GM21619 (cell line): ENCODE measurements at regions not wholly inside any gene's neighbourhood (a gene's known extent, or its start where the extent isn't known, plus 50 kb on each side); places are given as distances from the start of the nearest gene placed in this dataset.
A peak's percentile ranks its signal among the peaks of the same experiment; 100 is the strongest.
"Not testable (repeated sequence)": the region's sequence is repeated elsewhere in the genome, so short reads cannot be mapped to it uniquely, and the experiment has no call there.

ENCODE experiments used
- ATAC-seq: cut with Tn5 transposase; IDR thresholded peaks from one replicate; pipeline ENCODE4 v1.9.1; 2021; ENCODE audit not compliant: unreplicated experiment

DNA sequence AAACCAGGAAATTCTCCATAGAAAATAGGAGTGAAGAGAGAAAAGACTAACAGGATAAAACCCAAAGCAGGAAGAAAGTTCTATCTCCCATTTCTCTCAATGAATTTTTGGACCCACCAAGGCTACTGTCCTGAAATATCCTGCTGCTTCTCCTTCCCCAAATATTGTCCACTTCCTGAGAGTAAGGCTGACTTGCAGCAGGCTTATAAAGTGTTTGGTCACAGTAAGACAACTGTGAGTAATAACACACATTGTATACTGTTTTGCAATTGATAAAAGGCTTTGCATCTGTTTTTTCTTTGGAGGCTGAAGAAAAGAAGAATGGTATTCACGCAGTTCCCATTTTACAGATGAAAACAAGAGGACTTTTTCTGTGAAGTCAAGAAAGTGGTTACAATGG is 52.8 kb downstream of the FOXD4L6 start:
- not testable (repeated sequence) for ATAC-seq

DNA sequence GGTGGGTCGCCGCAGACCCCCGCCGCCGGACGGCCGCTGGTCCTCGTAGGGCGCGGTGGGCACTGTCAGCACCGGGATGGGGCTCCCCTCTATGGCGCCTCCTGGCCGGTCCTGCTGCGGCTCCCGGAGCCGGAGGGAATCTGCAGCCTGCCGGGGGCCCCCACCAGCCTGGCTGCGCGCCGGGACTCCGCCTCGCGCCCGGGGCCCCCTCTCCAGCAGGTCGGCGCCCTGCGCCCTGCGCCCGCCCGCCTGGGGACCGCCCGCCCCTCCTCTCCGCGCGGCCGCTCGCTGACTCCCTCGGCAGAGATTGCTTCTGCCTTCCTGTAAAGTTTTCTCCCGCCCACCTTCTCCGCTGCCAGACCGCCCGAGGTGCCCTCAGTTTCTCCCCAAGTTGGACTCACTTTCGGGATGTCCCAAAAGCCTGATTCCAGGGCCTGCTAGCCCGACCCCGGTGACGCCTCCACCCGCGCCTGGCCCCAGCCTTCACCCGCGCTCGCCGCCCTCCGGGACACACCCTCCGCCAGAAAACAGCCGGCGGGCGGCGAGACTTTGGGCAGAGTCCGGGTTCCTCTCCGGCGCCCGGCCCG is 54.0 kb downstream of the FOXD4L6 start:
- ATAC-seq, result peak; percentile 70

DNA sequence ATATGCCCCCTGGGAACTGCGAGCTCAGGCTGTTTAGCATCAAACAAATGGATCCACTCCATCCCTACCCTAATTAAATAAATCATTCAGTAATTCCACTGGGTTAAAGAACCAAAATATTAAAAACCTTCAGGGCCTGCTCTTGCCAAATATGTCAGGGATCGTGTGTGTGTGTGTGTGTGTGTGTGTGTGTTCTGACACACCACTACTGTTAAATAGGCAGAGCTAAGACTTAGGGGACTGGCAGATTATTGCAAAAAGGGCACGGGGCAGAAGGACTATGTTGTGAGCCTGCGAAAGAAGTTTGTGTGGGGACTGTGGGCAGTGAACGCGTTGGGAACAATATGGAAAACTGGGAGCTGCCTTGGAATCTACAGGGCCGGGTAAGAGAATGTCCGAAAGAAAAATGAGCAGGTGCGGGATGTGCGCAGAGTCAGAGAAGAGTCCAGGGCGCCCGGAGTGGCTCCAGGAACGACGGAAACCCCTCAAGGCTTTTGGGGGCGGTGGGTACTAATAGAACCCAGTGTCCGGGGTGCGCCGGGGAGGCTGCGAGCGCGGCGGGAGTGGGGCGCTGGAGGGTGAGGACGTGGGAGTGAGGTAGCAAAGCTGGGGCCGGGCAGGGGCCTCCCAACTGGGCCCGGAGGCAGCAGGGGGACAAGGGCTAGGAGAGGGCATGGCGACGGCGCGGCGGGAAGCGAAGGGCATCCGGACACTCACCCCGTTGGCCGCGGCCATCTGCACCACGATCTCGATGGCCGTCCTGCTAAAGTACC is 54.8 kb downstream of the FOXD4L6 start:
- not testable (repeated sequence) for ATAC-seq

DNA sequence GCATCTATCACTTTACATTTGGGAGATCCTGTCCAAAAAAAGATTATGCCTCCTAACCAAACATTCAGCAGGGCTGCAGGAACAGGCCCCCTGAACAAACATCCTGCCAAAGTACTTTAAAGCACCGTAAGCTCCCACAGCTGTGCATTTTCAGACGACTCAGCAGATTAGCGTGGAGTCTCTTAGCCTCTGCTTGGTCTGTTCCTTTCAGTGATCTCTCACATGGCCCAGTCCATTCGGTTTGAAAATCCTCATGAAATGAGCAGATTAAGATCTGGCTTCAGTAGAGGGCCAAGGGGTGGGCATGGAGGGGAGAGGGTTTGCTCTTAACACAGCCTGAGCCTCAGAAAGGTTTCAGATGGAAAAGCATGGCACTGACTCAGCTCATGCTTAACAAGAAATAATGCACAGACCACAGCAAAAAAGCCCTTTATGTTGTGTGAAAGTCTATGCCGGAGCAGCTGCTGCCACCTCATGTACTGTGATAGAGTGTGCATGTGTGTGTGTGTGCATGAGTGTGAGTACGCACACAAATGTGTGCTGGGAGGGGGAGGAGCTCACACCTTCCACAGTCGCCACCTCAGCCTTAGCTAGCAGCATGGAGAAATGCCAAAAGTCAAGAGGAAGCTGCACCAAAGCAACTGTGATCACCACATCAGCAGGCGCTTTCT is 64.2 kb downstream of the FOXD4L6 start:
- ATAC-seq, result peak; percentile 74

DNA sequence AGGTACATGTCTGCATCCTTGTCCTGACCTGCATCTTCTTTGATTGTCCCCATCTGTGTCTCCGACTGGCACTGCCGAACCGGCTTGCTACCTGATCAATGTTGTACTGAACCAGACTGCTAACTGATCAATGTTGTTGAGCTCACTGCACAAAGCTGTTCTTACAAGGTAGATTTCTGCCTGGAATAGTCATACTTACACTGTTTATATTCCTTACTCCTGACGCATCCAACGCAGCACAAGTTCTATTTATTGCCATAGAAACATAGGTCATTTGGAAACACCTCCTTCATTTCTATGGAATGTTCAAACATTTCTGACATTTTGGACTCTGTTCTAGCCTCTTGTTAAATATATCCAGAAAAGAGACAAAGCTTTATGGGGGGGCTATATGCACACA is 65.2 kb downstream of the FOXD4L6 start:
- not testable (repeated sequence) for ATAC-seq

DNA sequence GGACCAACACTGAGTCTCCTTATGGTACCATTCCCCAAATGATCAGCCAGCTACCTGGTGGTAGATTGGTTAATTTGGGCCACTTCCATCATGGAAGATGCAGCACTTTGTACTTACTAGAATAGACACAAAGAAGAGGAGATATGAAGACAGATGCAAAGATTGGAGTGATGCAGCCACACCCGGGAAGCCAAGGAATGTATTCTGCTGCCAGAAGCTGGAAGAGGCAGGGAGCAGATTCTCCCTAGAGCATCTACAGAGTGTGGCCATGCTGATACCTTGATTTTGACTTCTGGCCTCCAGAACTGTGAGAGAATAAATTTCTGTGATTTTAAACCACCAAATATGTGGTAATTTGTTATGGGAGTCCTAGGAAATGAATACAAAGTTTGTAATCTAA is 68.9 kb downstream of the FOXD4L6 start:
- ATAC-seq, result not testable (repeated sequence)

DNA sequence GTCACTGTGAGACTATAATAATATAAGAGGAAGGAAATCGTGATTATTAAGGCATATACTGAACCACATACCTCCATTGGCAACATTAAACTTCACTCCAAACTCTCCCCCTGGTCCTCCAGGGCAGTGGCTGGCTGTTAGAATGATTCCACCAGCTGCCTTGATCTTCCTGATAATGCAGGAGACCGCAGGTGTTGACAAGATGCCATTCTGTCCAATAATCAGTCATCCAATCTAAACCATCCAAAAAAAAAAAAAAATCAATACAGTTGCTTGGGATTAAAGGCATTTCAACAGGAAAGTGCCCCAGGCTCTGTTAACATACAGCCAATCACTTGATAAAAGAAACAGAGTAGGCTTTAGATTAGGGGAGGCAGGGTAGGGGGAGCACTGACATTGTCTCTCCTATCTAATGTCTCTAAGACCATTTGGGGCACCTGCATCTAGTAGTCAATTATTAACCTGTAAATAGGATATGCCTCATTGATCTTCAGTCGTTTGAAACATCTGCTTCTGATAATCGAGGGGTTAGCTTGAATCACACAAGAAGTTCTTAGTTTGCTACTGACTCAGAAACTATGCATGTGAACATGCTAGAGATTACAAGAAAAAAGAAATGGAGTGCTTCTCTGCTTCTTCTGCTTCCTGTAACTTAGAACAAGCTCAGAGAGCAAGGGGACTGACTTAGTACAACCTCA is 74.7 kb downstream of the FOXD4L6 start:
- peak; percentile 93 for ATAC-seq

DNA sequence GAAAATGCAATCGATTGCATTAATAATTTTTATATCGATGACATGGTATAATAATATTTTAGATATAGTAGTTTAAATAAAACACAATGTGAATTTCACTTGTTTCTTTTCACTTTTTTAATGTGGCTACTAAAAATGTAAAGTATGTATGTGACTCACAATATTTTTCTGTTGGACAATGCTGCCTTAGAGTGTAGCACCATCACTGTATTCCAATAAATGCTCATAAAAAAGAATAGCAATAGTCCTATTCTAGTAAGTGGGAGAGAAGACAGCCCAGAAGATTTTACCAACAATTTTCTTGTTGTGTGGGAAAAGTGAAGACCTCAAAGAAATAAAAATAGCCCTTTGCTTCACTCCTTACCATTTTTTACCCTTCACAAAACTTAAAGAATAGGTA is 79.8 kb downstream of the FOXD4L6 start:
- ATAC-seq, result not testable (repeated sequence)

DNA sequence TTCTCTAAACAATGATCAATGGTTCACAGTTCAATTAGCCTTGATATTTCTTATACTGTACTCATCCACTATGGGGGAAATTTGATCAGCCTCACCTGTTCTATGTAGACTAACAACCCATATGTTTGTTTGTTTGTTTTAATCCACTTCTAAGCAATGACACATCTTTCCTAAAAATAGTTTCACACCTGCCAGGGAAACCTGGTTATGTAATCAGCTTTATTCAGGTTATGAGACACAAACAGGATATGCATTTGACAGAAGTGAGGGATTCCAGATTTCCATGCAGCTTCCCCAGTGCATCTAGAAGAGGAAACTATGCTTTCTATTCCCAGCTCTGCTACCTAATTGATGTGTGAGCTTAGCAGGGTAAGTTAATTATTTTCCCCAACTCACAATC is 80.7 kb downstream of the FOXD4L6 start:
- not testable (repeated sequence) for ATAC-seq

DNA sequence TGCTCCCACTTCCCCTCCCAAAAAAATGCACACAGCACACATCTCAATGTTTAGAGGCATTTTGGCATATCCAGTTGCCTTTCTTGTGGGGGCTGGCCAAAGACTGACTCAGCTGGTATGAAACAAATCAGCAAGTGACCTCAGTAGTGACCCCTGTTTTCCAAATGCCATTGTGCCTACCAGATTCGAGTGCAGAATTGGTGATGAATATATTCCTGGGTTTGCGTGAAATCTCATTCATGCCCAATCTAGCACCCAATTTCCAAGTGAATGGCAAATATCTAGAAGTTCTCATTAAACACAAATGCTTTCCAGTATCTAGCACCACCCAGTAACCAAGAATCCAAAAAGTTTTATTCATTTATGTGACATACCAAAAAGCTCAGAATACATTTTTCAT is 83.6 kb downstream of the FOXD4L6 start:
- ATAC-seq, result not testable (repeated sequence)

DNA sequence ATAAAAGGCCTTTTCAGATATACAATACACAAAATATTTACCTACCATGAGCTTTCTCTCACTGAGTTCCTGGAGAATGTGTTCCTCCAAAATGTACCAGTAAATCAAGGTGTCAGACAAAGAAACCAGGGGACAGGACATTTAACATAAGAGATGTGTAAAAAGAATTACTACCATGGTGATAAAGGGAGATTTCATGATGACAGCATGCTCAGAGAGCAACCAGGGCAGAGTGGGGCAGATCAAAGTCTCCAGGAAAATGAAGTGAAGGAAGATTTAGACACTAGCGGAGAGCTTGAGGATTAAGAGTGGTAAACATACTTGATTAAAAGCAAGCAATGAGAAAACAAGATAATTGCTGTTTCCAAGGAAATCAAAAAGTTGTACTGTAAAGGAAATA is 85.0 kb downstream of the FOXD4L6 start:
- ATAC-seq, result not testable (repeated sequence)

DNA sequence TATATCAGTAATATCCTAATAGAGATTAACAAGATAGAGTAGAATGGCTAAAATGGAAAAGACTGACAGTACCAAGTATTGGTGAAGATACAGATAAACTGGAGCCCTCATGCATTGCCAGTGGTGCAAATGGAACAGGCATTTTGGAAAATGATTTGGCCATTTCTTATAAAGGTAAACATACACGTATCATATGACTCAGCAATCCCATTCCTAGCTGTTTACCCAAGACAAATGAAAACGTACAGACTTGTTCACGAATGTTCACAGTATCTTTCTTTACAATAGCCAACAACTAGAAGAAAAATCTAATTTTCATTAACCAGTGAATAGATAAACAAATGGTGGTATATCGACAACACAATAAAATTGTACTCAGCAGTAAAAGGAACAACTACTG is 86.4 kb downstream of the FOXD4L6 start:
- ATAC-seq, result not testable (repeated sequence)

DNA sequence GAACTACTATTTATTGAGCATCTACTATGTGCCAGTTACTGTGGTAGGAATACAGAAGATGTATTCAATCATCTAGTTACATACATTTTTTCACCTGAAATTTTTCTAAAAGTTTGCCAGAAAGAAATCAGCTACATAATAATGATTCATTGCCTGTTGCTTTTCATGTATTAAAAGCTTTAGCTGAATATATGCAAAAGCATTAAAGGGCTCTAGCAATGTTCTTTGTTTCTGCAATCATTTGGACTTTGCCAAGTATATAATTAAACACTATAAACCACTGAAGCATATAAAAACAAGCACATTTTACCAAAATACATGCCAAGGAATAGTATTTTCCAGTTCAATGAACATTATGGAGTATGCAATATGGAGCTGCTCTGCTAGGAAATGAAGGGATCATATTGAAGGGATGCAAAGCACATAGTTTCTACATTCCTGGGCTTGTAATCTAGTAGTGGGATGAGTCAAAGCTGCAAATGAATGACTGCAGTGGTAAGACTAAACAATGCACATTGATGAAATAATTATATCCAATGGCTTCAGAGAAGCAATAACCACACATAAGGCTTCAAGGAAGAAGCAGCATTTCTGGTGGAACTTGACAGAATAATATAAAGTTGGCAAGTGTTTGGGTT is 87.7 kb downstream of the FOXD4L6 start:
- not testable (repeated sequence) for ATAC-seq

DNA sequence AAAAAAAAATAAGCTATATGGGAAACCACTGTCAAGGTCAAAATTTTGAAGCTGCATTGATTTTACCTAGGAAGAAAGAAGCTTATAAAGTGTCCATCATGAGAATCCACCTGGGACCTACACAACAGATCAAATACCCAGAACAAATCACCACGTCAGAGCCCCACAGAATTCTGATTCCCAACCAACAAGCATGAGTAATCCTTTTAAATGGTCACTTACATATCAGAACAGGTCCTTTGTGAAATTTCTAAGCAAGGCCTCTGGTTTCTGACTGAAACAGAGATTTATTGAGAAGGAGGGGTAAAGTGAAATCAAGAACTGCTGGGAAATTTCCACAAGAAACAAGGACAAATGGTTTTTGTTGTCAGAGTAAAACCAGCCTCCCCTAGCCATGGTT is 93.2 kb downstream of the FOXD4L6 start:
- not testable (repeated sequence) for ATAC-seq

DNA sequence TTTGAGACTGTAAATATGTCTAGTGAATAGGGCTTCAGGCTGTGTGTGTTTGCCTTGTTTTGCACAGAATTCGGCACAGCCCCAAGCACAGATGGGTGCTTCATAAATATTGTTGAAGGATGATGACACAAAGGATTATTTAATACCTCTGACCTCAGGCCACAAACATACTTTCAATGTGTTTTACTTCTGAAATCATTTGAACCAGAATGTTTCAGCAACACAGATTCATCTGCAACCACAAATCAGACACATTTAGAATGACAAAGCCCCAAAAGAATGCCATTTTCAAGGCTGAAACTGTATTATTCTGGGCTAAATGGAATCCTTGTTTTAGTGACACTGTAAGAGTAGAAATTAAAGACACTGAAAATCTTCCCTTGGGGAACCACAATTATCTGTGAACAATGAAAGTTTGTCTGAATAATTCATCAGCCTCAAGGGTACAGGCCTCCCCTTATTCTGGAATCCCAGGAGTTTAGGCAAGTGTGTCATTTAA is 93.7 kb downstream of the FOXD4L6 start:
- ATAC-seq, result not testable (repeated sequence)

DNA sequence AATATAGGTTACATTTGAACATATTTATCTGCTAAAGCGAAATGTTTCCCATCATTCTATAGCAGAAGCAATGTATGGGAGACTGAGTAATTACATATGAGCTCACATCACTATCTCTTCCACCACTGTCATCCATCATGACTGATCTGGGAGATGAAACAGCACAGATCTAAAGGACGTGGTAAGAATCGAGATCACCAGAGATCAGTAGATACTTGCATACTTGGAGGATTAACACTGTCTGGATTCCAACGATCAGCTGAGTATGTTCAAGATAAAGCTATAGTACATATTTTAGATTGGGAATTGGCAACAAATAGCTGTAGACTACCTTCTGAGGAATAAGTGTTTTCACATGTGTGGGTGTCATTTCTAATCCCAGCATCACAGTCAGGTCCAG is 94.6 kb downstream of the FOXD4L6 start:
- ATAC-seq, result not testable (repeated sequence)

DNA sequence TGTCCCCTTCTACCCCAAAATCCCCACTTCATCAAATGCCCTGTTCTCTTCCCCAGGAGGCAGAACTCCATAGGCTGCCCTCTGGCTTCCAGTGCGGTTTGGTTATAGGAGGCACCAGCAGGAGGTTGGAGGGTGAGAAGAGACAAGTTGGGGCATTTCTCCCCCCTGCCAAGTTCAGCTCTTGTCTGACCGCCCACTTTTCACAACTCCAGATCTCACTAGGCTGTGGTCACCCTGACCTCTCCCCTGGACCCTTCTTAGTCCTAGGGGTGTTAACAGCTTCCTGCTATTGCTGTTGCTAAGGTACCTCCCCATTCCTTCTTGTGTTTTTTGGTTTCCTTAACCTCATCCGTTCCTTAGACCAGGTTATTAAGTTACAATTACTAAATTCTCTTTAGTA is 95.1 kb downstream of the FOXD4L6 start:
- ATAC-seq, result not testable (repeated sequence)

DNA sequence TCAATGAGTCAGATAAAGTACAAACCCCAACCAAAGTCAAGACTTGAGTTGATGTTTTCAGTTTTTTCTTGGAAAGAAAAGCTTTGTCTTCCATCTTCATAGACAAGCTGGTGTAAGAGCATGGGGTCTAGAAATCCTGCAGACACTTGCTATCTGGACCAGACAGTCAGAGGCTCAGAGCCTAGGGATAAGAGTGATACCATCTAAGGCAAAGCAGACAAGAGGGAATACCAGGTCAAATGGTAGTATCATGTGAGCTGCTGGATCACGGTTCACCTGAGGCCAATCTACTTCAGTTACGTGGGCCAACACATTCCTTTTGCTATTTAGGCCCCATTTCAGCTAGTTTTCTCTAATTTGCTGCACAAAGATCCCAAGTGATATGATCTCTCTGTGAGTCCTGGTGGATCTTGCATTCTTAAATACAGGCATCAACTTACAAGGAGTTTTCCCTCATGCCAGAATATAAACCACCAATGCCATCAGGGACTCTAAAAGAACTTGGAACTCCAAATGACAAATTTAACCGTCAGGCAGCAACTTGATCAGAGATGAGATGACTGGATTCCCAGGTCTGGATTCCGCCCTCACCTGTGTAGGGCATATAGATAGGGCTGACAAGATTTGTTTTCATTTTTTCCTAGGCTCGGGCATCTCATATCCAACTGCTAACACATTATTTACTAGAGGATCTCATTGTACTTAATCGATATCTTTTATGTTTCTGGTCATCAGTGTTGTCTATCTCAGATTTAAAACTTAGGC is 101.4 kb downstream of the FOXD4L6 start:
- ATAC-seq, result not testable (repeated sequence)

DNA sequence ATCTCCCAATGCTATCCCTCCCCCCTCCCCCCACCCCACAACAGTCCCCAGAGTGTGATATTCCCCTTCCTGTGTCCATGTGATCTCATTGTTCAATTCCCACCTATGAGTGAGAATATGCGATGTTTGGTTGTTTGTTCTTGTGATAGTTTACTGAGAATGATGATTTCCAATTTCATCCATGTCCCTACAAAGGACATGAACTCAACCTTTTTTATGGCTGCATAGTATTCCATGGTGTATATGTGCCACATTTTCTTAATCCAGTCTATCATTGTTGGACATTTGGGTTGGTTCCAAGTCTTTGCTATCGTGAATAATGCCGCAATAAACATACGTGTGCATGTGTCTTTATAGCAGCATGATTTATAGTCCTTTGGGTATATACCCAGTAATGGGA is 106.1 kb downstream of the FOXD4L6 start:
- not testable (repeated sequence) for ATAC-seq
